GM12878 (cell line): ENCODE measurements at regions not wholly inside any gene's neighbourhood (a gene's known extent, or its start where the extent isn't known, plus 50 kb on each side); places are given as distances from the start of the nearest gene placed in this dataset.

Experiments used
- ATAC-seq: fragments of 200-7000 bp; cut with Tn5 transposase; 3 replicates; pipeline ENCODE4 v1.9.1; 2020; ENCODE audit warnings: mild to moderate bottlenecking, moderate library complexity
- BruUV-seq: library from RNA; stranded (reverse); fragments of 400-500 nt; replicated peaks from 2 replicates; lab custom pipeline; 2021; lab: Mats Ljungman, UMichigan
- CTCF ChIA-PET: fragments of 300-600 bp; sonication (Branson Sonifier 250); formaldehyde crosslinking; extraction: SDS; loops from one replicate; lab custom pipeline; 2021; ENCODE audit warnings: inconsistent platforms; lab: Yijun Ruan, JAX
- POLR2A ChIA-PET: fragments of 350-600 bp; formaldehyde crosslinking; extraction: SDS; loops from one replicate; lab custom pipeline; 2021; ENCODE audit warnings: inconsistent platforms; lab: Charles Lee
- RAD21 ChIA-PET: fragments of 300-600 bp; sonication (Branson Sonifier 250); formaldehyde crosslinking; loops from one replicate; lab custom pipeline; 2023; ENCODE audit warnings: antibody characterized with exemption; ENCODE audit not compliant: unreplicated experiment; lab: Charles Lee
- SMC1A ChIA-PET: fragments of 300-600 bp; sonication (Branson Sonifier 250); formaldehyde crosslinking; loops from one replicate; lab custom pipeline; 2023; ENCODE audit not compliant: unreplicated experiment, uncharacterized antibody; lab: Charles Lee
- DNase-seq: peaks from one replicate; pipeline ENCODE4 v3.0.0-alpha.2; 2011; ENCODE audit warnings: low read depth, low spot score
- FAIRE-seq: peaks from 3 replicates; lab custom pipeline; 2011; peaks lifted over from hg19 to GRCh38; lab: Jason Lieb, UNC
- H2AFZ ChIP-seq: 2 replicates; pipeline ENCODE4 v1.6.0; 2011; ENCODE audit warnings: low read depth, low read length, control low read depth; ENCODE audit not compliant: control insufficient read depth
- H3K27ac ChIP-seq: 2 replicates; pipeline ENCODE4 v1.5.1; 2011; ENCODE audit warnings: control low read depth; ENCODE audit not compliant: control insufficient read depth, insufficient read depth
- H3K27me3 ChIP-seq, 2 experiments: replicated peaks in 1 of 2; 2 replicates each; pipeline versions ENCODE4 v1.6.0 to v1.6.1; 2011; ENCODE audit warnings: low read length in 1 of 2; ENCODE audit not compliant: control insufficient read depth in 2 of 2, insufficient read depth in 2 of 2
- H3K36me3 ChIP-seq, 2 experiments: 2 replicates each; pipeline ENCODE4 v1.5.1; 2011; ENCODE audit warnings: low read length in 1 of 2; ENCODE audit not compliant: control insufficient read depth in 2 of 2, insufficient read depth in 2 of 2
- H3K4me1 ChIP-seq: 2 replicates; pipeline ENCODE4 v1.6.1; 2011; ENCODE audit warnings: mild to moderate bottlenecking, low read length, moderate library complexity, mixed read lengths; ENCODE audit not compliant: control insufficient read depth, insufficient read depth
- H3K4me2 ChIP-seq: 2 replicates; pipeline ENCODE4 v1.6.0; 2011; ENCODE audit warnings: control low read depth; ENCODE audit not compliant: control insufficient read depth, insufficient read depth
- H3K4me3 ChIP-seq: fragments of 200-600 bp; sonication (generic); 2 replicates; pipeline ENCODE4 v1.5.1; 2016
- H3K79me2 ChIP-seq: 2 replicates; pipeline ENCODE4 v1.6.0; 2011; ENCODE audit warnings: low read length; ENCODE audit not compliant: control insufficient read depth, insufficient read depth
- H3K9ac ChIP-seq: 2 replicates; pipeline ENCODE4 v1.8.0; 2011; ENCODE audit warnings: low read length, control low read depth, mixed read lengths; ENCODE audit not compliant: control insufficient read depth, insufficient read depth
- H3K9me3 ChIP-seq: replicated peaks from 3 replicates; pipeline ENCODE4 v1.5.1; 2011; ENCODE audit warnings: mild to moderate bottlenecking, low read length; ENCODE audit not compliant: control insufficient read depth, insufficient read depth
- H4K20me1 ChIP-seq: 2 replicates; pipeline ENCODE4 v1.6.0; 2011; ENCODE audit not compliant: control insufficient read depth, insufficient read depth
- ELK1 ChIP-seq: IDR thresholded peaks from 2 replicates; pipeline ENCODE4 v1.6.1; 2012; ENCODE audit warnings: low read depth, low read length, improper control_type of control experiment
- FOS ChIP-seq: IDR thresholded peaks from 3 replicates; pipeline ENCODE4 v1.6.1; 2011; ENCODE audit warnings: borderline replicate concordance; ENCODE audit not compliant: insufficient read length; ENCODE audit errors: extremely low read depth
- NFIC ChIP-seq: IDR thresholded peaks from 2 replicates; pipeline ENCODE4 v1.6.1; 2012; ENCODE audit warnings: low read depth, mild to moderate bottlenecking, inconsistent platforms, low read length, moderate library complexity
- SMAD5 ChIP-seq: IDR thresholded peaks from 2 replicates; pipeline ENCODE4 v1.6.1; 2016; ENCODE audit warnings: antibody characterized with exemption, low read depth
- WGBS: methylation state at CpG from one replicate; pipeline ENCODE4 v1.1.6; 2016; ENCODE audit warnings: low lambda C conversion rate; ENCODE audit not compliant: insufficient replicate concordance, insufficient coverage; ENCODE audit errors: missing lambda C conversion rate; 5-methylcytosine and 5-hydroxymethylcytosine counted together
- in situ Hi-C: fragments of 300-500 bp; cut with MboI; formaldehyde crosslinking; loops from 9 replicates; pipeline ENCODE4 v1.14.3; 2018; ENCODE audit warnings: mixed read lengths
- intact Hi-C: fragments of 100-400 bp; cut with micrococcal nuclease; formaldehyde crosslinking; loops from one replicate; pipeline ENCODE4 v1.14.2; 2022; ENCODE audit not compliant: unreplicated experiment
- TF ChIP-seq, protein P1 (sequence below): fragments of 450-650 bp; IDR thresholded peaks from 2 replicates; pipeline ENCODE4 v1.6.1; 2017; ENCODE audit warnings: mild to moderate bottlenecking
- TF ChIP-seq, protein P2 (sequence below): fragments of 450-650 bp; IDR thresholded peaks from 2 replicates; pipeline ENCODE4 v1.6.1; 2016; ENCODE audit warnings: mild to moderate bottlenecking, moderate library complexity, borderline replicate concordance

GRCh38 chr6:139494376-139494990 is 120.0 kb upstream of the CITED2 start:
- no peaks in the 10 kb centered on the region for H3K36me3 ChIP-seq
- H3K27me3 ChIP-seq: no peaks in the 10 kb centered on the region
- TF ChIP-seq, protein P1, sequence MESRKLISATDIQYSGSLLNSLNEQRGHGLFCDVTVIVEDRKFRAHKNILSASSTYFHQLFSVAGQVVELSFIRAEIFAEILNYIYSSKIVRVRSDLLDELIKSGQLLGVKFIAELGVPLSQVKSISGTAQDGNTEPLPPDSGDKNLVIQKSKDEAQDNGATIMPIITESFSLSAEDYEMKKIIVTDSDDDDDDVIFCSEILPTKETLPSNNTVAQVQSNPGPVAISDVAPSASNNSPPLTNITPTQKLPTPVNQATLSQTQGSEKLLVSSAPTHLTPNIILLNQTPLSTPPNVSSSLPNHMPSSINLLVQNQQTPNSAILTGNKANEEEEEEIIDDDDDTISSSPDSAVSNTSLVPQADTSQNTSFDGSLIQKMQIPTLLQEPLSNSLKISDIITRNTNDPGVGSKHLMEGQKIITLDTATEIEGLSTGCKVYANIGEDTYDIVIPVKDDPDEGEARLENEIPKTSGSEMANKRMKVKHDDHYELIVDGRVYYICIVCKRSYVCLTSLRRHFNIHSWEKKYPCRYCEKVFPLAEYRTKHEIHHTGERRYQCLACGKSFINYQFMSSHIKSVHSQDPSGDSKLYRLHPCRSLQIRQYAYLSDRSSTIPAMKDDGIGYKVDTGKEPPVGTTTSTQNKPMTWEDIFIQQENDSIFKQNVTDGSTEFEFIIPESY: no peak
- TF ChIP-seq ELK1 (no peak), SMAD5 (no peak), FOS (no peak), NFIC (no peak)
- TF ChIP-seq, protein P2, sequence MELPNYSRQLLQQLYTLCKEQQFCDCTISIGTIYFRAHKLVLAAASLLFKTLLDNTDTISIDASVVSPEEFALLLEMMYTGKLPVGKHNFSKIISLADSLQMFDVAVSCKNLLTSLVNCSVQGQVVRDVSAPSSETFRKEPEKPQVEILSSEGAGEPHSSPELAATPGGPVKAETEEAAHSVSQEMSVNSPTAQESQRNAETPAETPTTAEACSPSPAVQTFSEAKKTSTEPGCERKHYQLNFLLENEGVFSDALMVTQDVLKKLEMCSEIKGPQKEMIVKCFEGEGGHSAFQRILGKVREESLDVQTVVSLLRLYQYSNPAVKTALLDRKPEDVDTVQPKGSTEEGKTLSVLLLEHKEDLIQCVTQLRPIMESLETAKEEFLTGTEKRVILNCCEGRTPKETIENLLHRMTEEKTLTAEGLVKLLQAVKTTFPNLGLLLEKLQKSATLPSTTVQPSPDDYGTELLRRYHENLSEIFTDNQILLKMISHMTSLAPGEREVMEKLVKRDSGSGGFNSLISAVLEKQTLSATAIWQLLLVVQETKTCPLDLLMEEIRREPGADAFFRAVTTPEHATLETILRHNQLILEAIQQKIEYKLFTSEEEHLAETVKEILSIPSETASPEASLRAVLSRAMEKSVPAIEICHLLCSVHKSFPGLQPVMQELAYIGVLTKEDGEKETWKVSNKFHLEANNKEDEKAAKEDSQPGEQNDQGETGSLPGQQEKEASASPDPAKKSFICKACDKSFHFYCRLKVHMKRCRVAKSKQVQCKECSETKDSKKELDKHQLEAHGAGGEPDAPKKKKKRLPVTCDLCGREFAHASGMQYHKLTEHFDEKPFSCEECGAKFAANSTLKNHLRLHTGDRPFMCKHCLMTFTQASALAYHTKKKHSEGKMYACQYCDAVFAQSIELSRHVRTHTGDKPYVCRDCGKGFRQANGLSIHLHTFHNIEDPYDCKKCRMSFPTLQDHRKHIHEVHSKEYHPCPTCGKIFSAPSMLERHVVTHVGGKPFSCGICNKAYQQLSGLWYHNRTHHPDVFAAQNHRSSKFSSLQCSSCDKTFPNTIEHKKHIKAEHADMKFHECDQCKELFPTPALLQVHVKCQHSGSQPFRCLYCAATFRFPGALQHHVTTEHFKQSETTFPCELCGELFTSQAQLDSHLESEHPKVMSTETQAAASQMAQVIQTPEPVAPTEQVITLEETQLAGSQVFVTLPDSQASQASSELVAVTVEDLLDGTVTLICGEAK: no peak
- TF ChIP-seq, all 136 proteins: peak for 0
- RAD21 ChIA-PET: no interaction called here
- FAIRE-seq: no peak
- no TSS peak for BruUV-seq
- Histone ChIP-seq H3K9ac (no peak overlapping the region), H3K27ac (no peak overlapping the region), H2AFZ (no peak overlapping the region), H3K79me2 (no peaks in the 10 kb centered on the region), H3K9me3 (no peaks in the 10 kb centered on the region), H3K4me1 (no peaks in the 10 kb centered on the region), H3K4me2 (no peak overlapping the region), H4K20me1 (no peaks in the 10 kb centered on the region), H3K4me3 (no peak overlapping the region)
- in situ Hi-C loops (no loop called here), intact Hi-C loops (no loop called here)
- CTCF ChIA-PET: no interaction called here
- SMC1A ChIA-PET: interaction anchor here (0.6 to 1.5 kb wide), 3 partner anchors 18 to 27 kb away, joined by 3 read pairs; no protein-coding TSS in a partner anchor
- no peak for DNase-seq
- ATAC-seq: no peak
- POLR2A ChIA-PET: interaction anchor here (0.7 to 1.0 kb wide), 2 partner anchors 8 to 59 kb away, joined by 3 to 4 read pairs; no protein-coding TSS in a partner anchor
- 75% methylated on average over 9 of the region's 9 CpGs for WGBS
